ENCODE measurements at regions not wholly inside any gene's neighbourhood (a gene's known extent, or its start where the extent isn't known, plus 50 kb on each side); places are given as distances from the start of the nearest gene placed in this dataset.
A peak's percentile ranks its signal among the peaks of the same experiment; 100 is the strongest.
"Not testable (repeated sequence)": the region's sequence is repeated elsewhere in the genome, so short reads cannot be mapped to it uniquely, and the experiment has no call there.

- no peak for DNase-seq (ENCODE audit: low spot score)
Measured at GRCh38 chr6:53446151-53446550, 97.4 kb upstream of the ELOVL5 start.

- peak; percentile 70 for DNase-seq (ENCODE audit: low spot score)
Measured at GRCh38 chr6:53441761-53442160, 93.0 kb upstream of the ELOVL5 start.

GRCh38 chr6:53441035-53441493 lies 92.3 kb upstream of the ELOVL5 start:
- DNase-seq (ENCODE audit: low spot score): no peak

GRCh38 chr6:53440336-53440945 lies 91.7 kb upstream of the ELOVL5 start:
- no peak for DNase-seq (ENCODE audit: low spot score)

GRCh38 chr6:53439556-53439955 lies 90.8 kb upstream of the ELOVL5 start:
- peak; percentile 61 for DNase-seq (ENCODE audit: low spot score)

GRCh38 chr6:53437557-53438202 lies 88.9 kb upstream of the ELOVL5 start:
- peak; percentile 59 for DNase-seq (ENCODE audit: low spot score)

- DNase-seq (ENCODE audit: low spot score): no peak
Measured at GRCh38 chr6:53436526-53437303, 88.0 kb upstream of the ELOVL5 start.

GRCh38 chr6:53433951-53434285 lies 85.2 kb upstream of the ELOVL5 start:
- DNase-seq (ENCODE audit: low spot score): no peak

- DNase-seq (ENCODE audit: low spot score): no peak
Measured at GRCh38 chr6:53433261-53433950, 84.7 kb upstream of the ELOVL5 start.

- peak; percentile 63 for DNase-seq (ENCODE audit: low spot score)
Measured at GRCh38 chr6:53432318-53433161, 83.8 kb upstream of the ELOVL5 start.

- no peak for DNase-seq (ENCODE audit: low spot score)
Measured at GRCh38 chr6:53431704-53432103, 83.0 kb upstream of the ELOVL5 start.

GRCh38 chr6:53429401-53429800 lies 80.7 kb upstream of the ELOVL5 start:
- no peak for DNase-seq (ENCODE audit: low spot score)

GRCh38 chr6:53428886-53429285 lies 80.1 kb upstream of the ELOVL5 start:
- no peak for DNase-seq (ENCODE audit: low spot score)

- no peak for DNase-seq (ENCODE audit: low spot score)
Measured at GRCh38 chr6:53426667-53427270, 78.0 kb upstream of the ELOVL5 start.

GRCh38 chr6:53426117-53426516 lies 77.4 kb upstream of the ELOVL5 start:
- DNase-seq (ENCODE audit: low spot score): no peak

GRCh38 chr6:53424976-53425718 lies 76.4 kb upstream of the ELOVL5 start:
- no peak for DNase-seq (ENCODE audit: low spot score)

GRCh38 chr6:53424300-53424699 lies 75.5 kb upstream of the ELOVL5 start:
- no peak for DNase-seq (ENCODE audit: low spot score)

- not testable (repeated sequence) for DNase-seq (ENCODE audit: low spot score)
Measured at GRCh38 chr6:53423560-53423959, 74.8 kb upstream of the ELOVL5 start.

- no peak for DNase-seq (ENCODE audit: low spot score)
Measured at GRCh38 chr6:53419026-53419425, 70.3 kb upstream of the ELOVL5 start.

GRCh38 chr6:53418288-53418687 lies 69.5 kb upstream of the ELOVL5 start:
- no peak for DNase-seq (ENCODE audit: low spot score)

- no peak for DNase-seq (ENCODE audit: low spot score)
Measured at GRCh38 chr6:53417141-53417540, 68.4 kb upstream of the ELOVL5 start.
